ENCODE measurements at regions not wholly inside any gene's neighbourhood (a gene's known extent, or its start where the extent isn't known, plus 50 kb on each side); places are given as distances from the start of the nearest gene placed in this dataset.

GRCh38 chr5:29935371-29935770 lies 1258.1 kb upstream of the CDH6 start:
- H4K20me1 ChIP-seq (ENCODE audit: control insufficient read depth, extremely low read depth, insufficient read depth, low read length), result no peaks in the 10 kb centered on the region
- no peak overlapping the region for H3K9ac ChIP-seq (ENCODE audit: insufficient read depth, low read length)
- DNase-seq (ENCODE audit: low read depth in 2 of 2), result no peak
- H2AFZ ChIP-seq (ENCODE audit: low read length), result no peak overlapping the region
- TF ChIP-seq CTCF (conservative IDR thresholded peaks at IDR 0.05 in 1 of 2, IDR thresholded peaks at IDR 0.05 in 1 of 2; ENCODE audit: low read depth in 1 of 2, low read length in 2 of 2) (no peak), EZH2 (IDR thresholded peaks at IDR 0.05; ENCODE audit: low read length, missing control alignments) (no peak)
- H3K4me3 ChIP-seq (replicated peaks in 1 of 4; ENCODE audit: control extremely low read depth in 1 of 4, insufficient read depth in 1 of 4, low read depth in 3 of 4, low read length in 4 of 4), result no peak overlapping the region
- no peaks in the 10 kb centered on the region for H3K27me3 ChIP-seq (ENCODE audit: control insufficient read depth, insufficient read depth, low read length)
- no peak overlapping the region for H3K4me2 ChIP-seq (ENCODE audit: extremely low read depth, insufficient read depth, low read length)
- no peaks in the 10 kb centered on the region for H3K36me3 ChIP-seq (ENCODE audit: control insufficient read depth, insufficient read depth, low read length)
- H3K9me3 ChIP-seq (ENCODE audit: control insufficient read depth, insufficient read depth, low read depth, low read length), result no peaks in the 10 kb centered on the region
- no peaks in the 10 kb centered on the region for H3K79me2 ChIP-seq (ENCODE audit: control insufficient read depth, insufficient read depth, low read length)
- no peaks in the 10 kb centered on the region for H3K4me1 ChIP-seq (ENCODE audit: control insufficient read depth, extremely low read depth, insufficient read depth, low read length)
- no peak overlapping the region for H3K27ac ChIP-seq (ENCODE audit: insufficient read depth, low read length)

- TF ChIP-seq EZH2 (IDR thresholded peaks at IDR 0.05; ENCODE audit: low read length, missing control alignments) (no peak), CTCF (conservative IDR thresholded peaks at IDR 0.05 in 1 of 2, IDR thresholded peaks at IDR 0.05 in 1 of 2; ENCODE audit: low read depth in 1 of 2, low read length in 2 of 2) (no peak)
- no peak overlapping the region for H2AFZ ChIP-seq (ENCODE audit: low read length)
- H3K9ac ChIP-seq (ENCODE audit: insufficient read depth, low read length), result no peak overlapping the region
- no peaks in the 10 kb centered on the region for H3K36me3 ChIP-seq (ENCODE audit: control insufficient read depth, insufficient read depth, low read length)
- H3K4me1 ChIP-seq (ENCODE audit: control insufficient read depth, extremely low read depth, insufficient read depth, low read length), result no peaks in the 10 kb centered on the region
- H4K20me1 ChIP-seq (ENCODE audit: control insufficient read depth, extremely low read depth, insufficient read depth, low read length), result no peaks in the 10 kb centered on the region
- DNase-seq (ENCODE audit: low read depth in 2 of 2), result no peak
- H3K4me2 ChIP-seq (ENCODE audit: extremely low read depth, insufficient read depth, low read length), result no peak overlapping the region
- H3K9me3 ChIP-seq (ENCODE audit: control insufficient read depth, insufficient read depth, low read depth, low read length), result no peaks in the 10 kb centered on the region
- no peak overlapping the region for H3K4me3 ChIP-seq (replicated peaks in 1 of 4; ENCODE audit: control extremely low read depth in 1 of 4, insufficient read depth in 1 of 4, low read depth in 3 of 4, low read length in 4 of 4)
- H3K27me3 ChIP-seq (ENCODE audit: control insufficient read depth, insufficient read depth, low read length), result no peaks in the 10 kb centered on the region
- no peak overlapping the region for H3K27ac ChIP-seq (ENCODE audit: insufficient read depth, low read length)
- H3K79me2 ChIP-seq (ENCODE audit: control insufficient read depth, insufficient read depth, low read length), result no peaks in the 10 kb centered on the region
Measured at GRCh38 chr5:29930316-29930715, 1263.2 kb upstream of the CDH6 start.

GRCh38 chr5:29924107-29924506 lies 1269.4 kb upstream of the CDH6 start:
- Histone ChIP-seq H3K27ac (ENCODE audit: insufficient read depth, low read length) (no peak overlapping the region), H2AFZ (ENCODE audit: low read length) (no peak overlapping the region)

More at GRCh38 chr5:29924107-29924506, 1269.4 kb upstream of the CDH6 start:
- Histone ChIP-seq H3K4me3 (replicated peaks in 1 of 4; ENCODE audit: control extremely low read depth in 1 of 4, insufficient read depth in 1 of 4, low read depth in 3 of 4, low read length in 4 of 4) (no peak overlapping the region), H3K9me3 (ENCODE audit: control insufficient read depth, insufficient read depth, low read depth, low read length) (no peaks in the 10 kb centered on the region), H3K36me3 (ENCODE audit: control insufficient read depth, insufficient read depth, low read length) (no peaks in the 10 kb centered on the region), H3K4me1 (ENCODE audit: control insufficient read depth, extremely low read depth, insufficient read depth, low read length) (no peaks in the 10 kb centered on the region), H3K79me2 (ENCODE audit: control insufficient read depth, insufficient read depth, low read length) (no peaks in the 10 kb centered on the region), H3K9ac (ENCODE audit: insufficient read depth, low read length) (no peak overlapping the region), H4K20me1 (ENCODE audit: control insufficient read depth, extremely low read depth, insufficient read depth, low read length) (no peaks in the 10 kb centered on the region), H3K4me2 (ENCODE audit: extremely low read depth, insufficient read depth, low read length) (no peak overlapping the region), H3K27me3 (ENCODE audit: control insufficient read depth, insufficient read depth, low read length) (no peaks in the 10 kb centered on the region)
- DNase-seq (ENCODE audit: low read depth in 2 of 2), result no peak
- TF ChIP-seq CTCF (conservative IDR thresholded peaks at IDR 0.05 in 1 of 2, IDR thresholded peaks at IDR 0.05 in 1 of 2; ENCODE audit: low read depth in 1 of 2, low read length in 2 of 2), result no peak

Data from fibroblast of lung (primary cell).